ENCODE measurements at regions not wholly inside any gene's neighbourhood (a gene's known extent, or its start where the extent isn't known, plus 50 kb on each side); places are given as distances from the start of the nearest gene placed in this dataset.

DNA sequence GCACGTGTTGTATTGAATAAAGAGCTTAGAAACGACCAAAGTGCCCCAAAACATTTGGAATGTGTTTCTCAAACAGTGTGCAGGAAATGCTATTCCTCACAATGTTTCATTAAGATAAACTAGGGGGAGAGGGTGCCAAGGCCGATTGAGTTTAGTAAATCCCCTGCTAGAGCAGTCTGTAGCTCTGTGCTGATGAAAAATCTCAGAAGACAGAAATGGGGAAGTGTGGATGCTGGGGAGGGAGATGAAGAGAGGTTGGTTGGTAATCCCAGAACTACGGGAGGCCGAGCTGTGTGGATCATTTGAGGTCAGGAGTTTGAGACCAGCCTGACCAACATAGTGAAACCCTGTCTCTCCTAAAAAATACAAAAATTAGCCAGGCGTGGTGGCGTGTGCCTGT lies 121.2 kb downstream of the FOXB1 start:
- no peak for DNase-seq (ENCODE audit: extremely low read depth, low read depth)
- TF ChIP-seq, protein P1, sequence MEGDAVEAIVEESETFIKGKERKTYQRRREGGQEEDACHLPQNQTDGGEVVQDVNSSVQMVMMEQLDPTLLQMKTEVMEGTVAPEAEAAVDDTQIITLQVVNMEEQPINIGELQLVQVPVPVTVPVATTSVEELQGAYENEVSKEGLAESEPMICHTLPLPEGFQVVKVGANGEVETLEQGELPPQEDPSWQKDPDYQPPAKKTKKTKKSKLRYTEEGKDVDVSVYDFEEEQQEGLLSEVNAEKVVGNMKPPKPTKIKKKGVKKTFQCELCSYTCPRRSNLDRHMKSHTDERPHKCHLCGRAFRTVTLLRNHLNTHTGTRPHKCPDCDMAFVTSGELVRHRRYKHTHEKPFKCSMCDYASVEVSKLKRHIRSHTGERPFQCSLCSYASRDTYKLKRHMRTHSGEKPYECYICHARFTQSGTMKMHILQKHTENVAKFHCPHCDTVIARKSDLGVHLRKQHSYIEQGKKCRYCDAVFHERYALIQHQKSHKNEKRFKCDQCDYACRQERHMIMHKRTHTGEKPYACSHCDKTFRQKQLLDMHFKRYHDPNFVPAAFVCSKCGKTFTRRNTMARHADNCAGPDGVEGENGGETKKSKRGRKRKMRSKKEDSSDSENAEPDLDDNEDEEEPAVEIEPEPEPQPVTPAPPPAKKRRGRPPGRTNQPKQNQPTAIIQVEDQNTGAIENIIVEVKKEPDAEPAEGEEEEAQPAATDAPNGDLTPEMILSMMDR (IDR thresholded peaks at IDR 0.05; ENCODE audit: low read depth, low read length) = no peak

DNA sequence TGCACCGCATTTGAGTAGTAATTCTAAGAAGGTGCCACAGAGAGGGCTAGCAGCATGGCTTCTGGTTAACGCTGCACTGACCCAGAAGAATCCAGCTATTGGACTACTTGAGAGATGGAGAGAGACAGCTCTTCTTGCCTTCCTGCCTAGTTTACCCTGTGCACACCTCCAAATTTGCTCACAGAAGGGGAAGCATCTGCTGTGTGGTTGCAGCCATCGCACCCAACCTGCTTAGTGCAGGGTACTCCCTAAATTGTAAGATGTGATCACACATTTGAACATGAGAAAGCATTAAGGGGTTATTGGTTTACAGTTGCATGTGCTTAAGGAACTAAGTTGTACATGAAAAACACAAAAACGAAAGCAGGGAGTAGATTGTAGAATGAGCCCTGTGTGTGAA lies 122.1 kb downstream of the FOXB1 start:
- TF ChIP-seq, protein P1 (IDR thresholded peaks at IDR 0.05; ENCODE audit: low read depth, low read length) = no peak
- DNase-seq (ENCODE audit: extremely low read depth, low read depth) = no peak

GRCh38 chr15:60126661-60127060 lies 122.5 kb downstream of the FOXB1 start:
- no peak for DNase-seq (ENCODE audit: extremely low read depth, low read depth)
- TF ChIP-seq, protein P1 (IDR thresholded peaks at IDR 0.05; ENCODE audit: low read depth, low read length) = no peak

DNA sequence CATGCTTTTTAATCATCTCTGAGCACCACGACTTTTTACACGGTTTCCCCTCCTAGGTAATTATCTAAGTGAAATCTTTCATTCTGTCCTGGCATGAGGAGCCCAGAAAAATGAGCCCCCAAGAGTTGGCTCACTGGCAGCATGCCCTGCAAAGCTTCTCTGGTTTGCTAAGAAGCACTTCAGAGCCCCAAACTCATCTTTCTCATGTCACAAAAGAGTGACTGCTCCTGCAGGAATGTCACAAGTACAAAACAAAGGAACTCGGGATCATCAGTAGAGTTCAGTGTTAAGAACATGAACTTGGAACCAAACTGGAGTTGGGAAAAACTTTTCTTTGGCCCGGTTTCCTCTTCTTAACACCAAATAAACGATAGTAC lies 123.9 kb downstream of the FOXB1 start:
- TF ChIP-seq, protein P1 (IDR thresholded peaks at IDR 0.05; ENCODE audit: low read depth, low read length) = no peak
- no peak for DNase-seq (ENCODE audit: extremely low read depth, low read depth)

GRCh38 chr15:60128710-60129109 lies 124.6 kb downstream of the FOXB1 start:
- TF ChIP-seq, protein P1 (IDR thresholded peaks at IDR 0.05; ENCODE audit: low read depth, low read length) = no peak
- no peak for DNase-seq (ENCODE audit: extremely low read depth, low read depth)

DNA sequence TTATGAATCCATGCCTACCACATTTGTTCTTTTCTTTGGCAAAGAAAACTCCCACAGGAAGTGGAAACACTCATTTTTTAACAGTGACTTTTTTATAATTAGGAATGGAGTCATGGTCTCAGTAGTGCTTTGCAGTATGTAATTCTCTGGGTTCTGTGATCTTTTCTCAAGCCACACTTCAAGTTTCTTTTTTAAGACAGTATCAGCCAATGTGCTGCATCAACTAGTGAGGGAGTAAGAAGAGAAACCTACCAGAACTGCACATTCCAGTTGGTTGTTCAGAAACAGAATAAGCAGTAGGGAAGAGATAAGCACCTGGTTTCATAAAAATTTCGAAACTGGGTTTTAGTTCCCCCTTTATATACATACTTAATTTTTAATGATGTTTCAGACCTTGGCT lies 126.3 kb downstream of the FOXB1 start:
- TF ChIP-seq, protein P1 (IDR thresholded peaks at IDR 0.05; ENCODE audit: low read depth, low read length) = no peak

GRCh38 chr15:60130821-60131220 lies 126.7 kb downstream of the FOXB1 start:
- DNase-seq (ENCODE audit: extremely low read depth, low read depth) = no peak
- TF ChIP-seq, protein P1 (IDR thresholded peaks at IDR 0.05; ENCODE audit: low read depth, low read length) = no peak

More for the DNA sequence above, 126.3 kb downstream of the FOXB1 start:
- DNase-seq (ENCODE audit: extremely low read depth, low read depth) = no peak
